Panc1 (cell line): ENCODE measurements at regions not wholly inside any gene's neighbourhood (a gene's known extent, or its start where the extent isn't known, plus 50 kb on each side); places are given as distances from the start of the nearest gene placed in this dataset.

Experiments used
- ATAC-seq: fragments of 200-7000 bp; cut with Tn5 transposase; 2 replicates; pipeline ENCODE4 v1.9.1; 2020; ENCODE audit warnings: mild to moderate bottlenecking, moderate library complexity
- BruUV-seq: library from RNA; stranded (reverse); fragments of 400-500 nt; replicated peaks from 2 replicates; lab custom pipeline; 2021; lab: Mats Ljungman, UMichigan
- CTCF ChIA-PET: fragments of 300-600 bp; sonication (Branson Sonifier 250); formaldehyde crosslinking; loops from one replicate; lab custom pipeline; 2022; ENCODE audit warnings: antibody characterized with exemption; lab: Charles Lee
- POLR2A ChIA-PET: fragments of 300-600 bp; sonication (Branson Sonifier 250); formaldehyde crosslinking; loops from one replicate; lab custom pipeline; 2022; ENCODE audit warnings: antibody characterized with exemption; lab: Charles Lee
- DNase-seq: peaks from one replicate; pipeline ENCODE4 v3.0.0-alpha.2; 2010; ENCODE audit warnings: low read depth, low spot score
- H3K27ac ChIP-seq: 2 replicates; pipeline ENCODE4 v1.5.1; 2011; ENCODE audit warnings: mild to moderate bottlenecking, low read length, inconsistent platforms
- H3K27me3 ChIP-seq: fragments of 200-500 bp; sonication (Bioruptor generic); 2 replicates; pipeline ENCODE4 v1.6.0; 2014; ENCODE audit warnings: low read length, inconsistent platforms; ENCODE audit not compliant: control insufficient read depth, insufficient read depth
- H3K36me3 ChIP-seq: fragments of 200-500 bp; sonication (Bioruptor generic); 2 replicates; pipeline ENCODE4 v1.5.1; 2014; ENCODE audit warnings: inconsistent platforms, mild to moderate bottlenecking, low read length, moderate library complexity; ENCODE audit not compliant: control insufficient read depth, insufficient read depth
- H3K4me1 ChIP-seq: 2 replicates; pipeline ENCODE4 v1.5.1; 2011; ENCODE audit warnings: inconsistent platforms, mild to moderate bottlenecking, low read length, moderate library complexity; ENCODE audit not compliant: control insufficient read depth, insufficient read depth
- H3K4me3 ChIP-seq, 2 experiments: 2 replicates each; pipeline ENCODE4 v1.5.1; 2011 to 2012; ENCODE audit warnings: low read depth in 2 of 2, low read length in 2 of 2, mild to moderate bottlenecking in 2 of 2, inconsistent platforms in 1 of 2, moderate library complexity in 1 of 2
- H3K9me3 ChIP-seq: fragments of 200-500 bp; sonication (Bioruptor generic); 2 replicates; pipeline ENCODE4 v1.5.1; 2014; ENCODE audit warnings: low read depth, mild to moderate bottlenecking, inconsistent platforms, low read length, moderate library complexity; ENCODE audit not compliant: control insufficient read depth, insufficient read depth
- CTCF ChIP-seq: fragments of 450-650 bp; IDR thresholded peaks from 2 replicates; pipeline ENCODE4 v1.5.1; 2017; ENCODE audit warnings: mild to moderate bottlenecking
- POLR2AphosphoS5 ChIP-seq: IDR thresholded peaks from 2 replicates; pipeline ENCODE4 v1.6.1; 2012; ENCODE audit warnings: mild to moderate bottlenecking, low read depth, low read length, moderate library complexity
- REST ChIP-seq, 2 experiments: IDR thresholded peaks; 2 replicates each; pipeline ENCODE4 v1.6.1; 2011 to 2012; ENCODE audit warnings: low read depth in 2 of 2, control low read depth in 1 of 2, low read length in 1 of 2, mild to moderate bottlenecking in 1 of 2, moderate library complexity in 1 of 2; ENCODE audit not compliant: insufficient read depth in 1 of 2
- SIN3A ChIP-seq: IDR thresholded peaks from 2 replicates; pipeline ENCODE4 v1.6.1; 2012; ENCODE audit warnings: low read depth, mild to moderate bottlenecking, low read length, moderate library complexity, borderline replicate concordance; ENCODE audit not compliant: insufficient read depth
- TCF7L2 ChIP-seq: IDR thresholded peaks from 2 replicates; pipeline ENCODE4 v1.6.1; 2011; ENCODE audit warnings: mild to moderate bottlenecking, low read depth, low read length, inconsistent platforms
- in situ Hi-C: cut with HindIII; loops from 2 replicates; pipeline ENCODE4 v1.10.0; 2016; ENCODE audit warnings: low sequenced_read_pairs, low pct_unique_long_range_greater_than_20kb
- intact Hi-C: fragments of 100-400 bp; cut with micrococcal nuclease; formaldehyde crosslinking; loops from one replicate; pipeline ENCODE4 v1.10.0; 2022; ENCODE audit not compliant: unreplicated experiment

- H3K4me1 ChIP-seq: no peaks in the 10 kb centered on the region
- no peaks in the 10 kb centered on the region for H3K9me3 ChIP-seq
- no peak for TF ChIP-seq SIN3A
- TF ChIP-seq CTCF: no peak
- no peak for TF ChIP-seq POLR2AphosphoS5
- no peak for TF ChIP-seq REST (IDR thresholded peaks at IDR 0.05; ENCODE audit: insufficient read depth in 1 of 2, low read depth in 2 of 2, low read length in 1 of 2)
- no peak for TF ChIP-seq TCF7L2
- no peak overlapping the region for H3K4me3 ChIP-seq
- in situ Hi-C loops (no loop called here), intact Hi-C loops (no loop called here)
- BruUV-seq: no TSS peak
- H3K27me3 ChIP-seq: peaks cover 4% of the 10 kb centered on the region; the same call in 1 of the 2 replicates
- ChIA-PET POLR2A (interaction anchor here (0.5 kb wide), 1 partner anchor 34 kb away, joined by 10 read pairs; no protein-coding TSS in a partner anchor), CTCF (no interaction called here)
- H3K36me3 ChIP-seq: no peaks in the 10 kb centered on the region
- ATAC-seq (no peak), DNase-seq (no peak)
- no peak overlapping the region for H3K27ac ChIP-seq
Measured at GRCh38 chr10:123527151-123527550, 139.0 kb upstream of the GPR26 start.

- in situ Hi-C loops: no loop called here
- Histone ChIP-seq H3K4me1 (no peaks in the 10 kb centered on the region), H3K27ac (no peak overlapping the region), H3K9me3 (no peaks in the 10 kb centered on the region), H3K27me3 (peaks cover 8% of the 10 kb centered on the region; the same call in 1 of the 2 replicates), H3K36me3 (no peaks in the 10 kb centered on the region), H3K4me3 (no peak overlapping the region)
- CTCF ChIA-PET: no interaction called here
- POLR2A ChIA-PET: no interaction called here
- no peak for TF ChIP-seq TCF7L2
- no peak for TF ChIP-seq CTCF
- TF ChIP-seq POLR2AphosphoS5: no peak
- no peak for TF ChIP-seq SIN3A
- TF ChIP-seq REST (IDR thresholded peaks at IDR 0.05; ENCODE audit: insufficient read depth in 1 of 2, low read depth in 2 of 2, low read length in 1 of 2): no peak
- BruUV-seq: no TSS peak
- intact Hi-C loops: no loop called here
- DNase-seq: no peak
- peak; percentile 59 for ATAC-seq
Measured at GRCh38 chr10:123529146-123529760, 136.9 kb upstream of the GPR26 start.
